Glutamatergic neuron (in vitro differentiated cells): ENCODE measurements at regions not wholly inside any gene's neighbourhood (a gene's known extent, or its start where the extent isn't known, plus 50 kb on each side); places are given as distances from the start of the nearest gene placed in this dataset.

ENCODE experiments used
- DNase-seq: peaks from one replicate; pipeline ENCODE4 v3.0.0; 2022
- H3K27ac Mint-ChIP-seq: one replicate; pipeline ENCODE4 v1.8.0; 2020; ENCODE audit warnings: mild to moderate bottlenecking, mixed read lengths, inconsistent platforms; ENCODE audit not compliant: unreplicated experiment
- H3K27me3 Mint-ChIP-seq: one replicate; pipeline ENCODE4 v1.8.0; 2020; ENCODE audit warnings: mild to moderate bottlenecking, moderate library complexity, mixed read lengths, inconsistent platforms; ENCODE audit not compliant: unreplicated experiment
- H3K36me3 Mint-ChIP-seq: one replicate; pipeline ENCODE4 v1.8.0; 2020; ENCODE audit warnings: mild to moderate bottlenecking, mixed read lengths, inconsistent platforms; ENCODE audit not compliant: unreplicated experiment
- H3K4me1 Mint-ChIP-seq: one replicate; pipeline ENCODE4 v1.8.0; 2020; ENCODE audit warnings: mild to moderate bottlenecking, low read depth, mixed read lengths, inconsistent platforms; ENCODE audit not compliant: unreplicated experiment
- H3K4me3 Mint-ChIP-seq: one replicate; pipeline ENCODE4 v1.8.0; 2020; ENCODE audit warnings: mild to moderate bottlenecking, mixed read lengths, inconsistent platforms; ENCODE audit not compliant: unreplicated experiment
- H3K9me3 Mint-ChIP-seq: one replicate; pipeline ENCODE4 v1.8.0; 2020; ENCODE audit warnings: mild to moderate bottlenecking, moderate library complexity, mixed read lengths, inconsistent platforms; ENCODE audit not compliant: unreplicated experiment
- CTCF ChIP-seq: fragments of 200-600 bp; sonication (generic); IDR thresholded peaks from one replicate; pipeline ENCODE4 v1.5.0; 2021; ENCODE audit not compliant: partially characterized antibody, unreplicated experiment

DNA sequence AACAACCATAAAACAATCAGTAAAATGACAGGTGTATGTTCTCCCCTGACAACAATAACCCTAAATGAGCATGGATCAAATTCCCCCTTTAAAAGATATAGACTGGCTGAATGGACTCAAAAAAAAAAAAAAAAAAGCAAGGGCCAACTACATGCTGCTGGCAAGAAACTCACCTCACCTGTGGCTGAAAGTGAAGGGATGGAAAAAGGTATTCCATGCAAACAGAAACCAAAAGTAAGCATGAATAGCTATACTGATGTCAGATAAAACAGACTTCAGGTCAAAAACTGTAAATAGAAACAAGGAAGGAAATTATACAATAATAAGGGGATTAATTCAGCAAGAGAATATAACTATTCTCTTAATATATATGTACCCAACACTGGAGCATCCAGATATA is 54.2 kb upstream of the SSBP2 start:
- Mint-ChIP-seq H3K27me3 (peaks cover 2% of the 10 kb centered on the region), H3K4me3 (no peak overlapping the region), H3K4me1 (peaks cover 3% of the 10 kb centered on the region), H3K27ac (no peak overlapping the region), H3K36me3 (peaks cover 25% of the 10 kb centered on the region), H3K9me3 (peaks cover 3% of the 10 kb centered on the region)
- TF ChIP-seq CTCF: no peak
- DNase-seq: no peak

GRCh38 chr5:81803812-81804211 is 52.9 kb upstream of the SSBP2 start:
- Mint-ChIP-seq H3K36me3 (peaks cover 25% of the 10 kb centered on the region), H3K9me3 (peaks cover 3% of the 10 kb centered on the region), H3K4me1 (peaks cover 4% of the 10 kb centered on the region), H3K4me3 (no peak overlapping the region), H3K27ac (no peak overlapping the region), H3K27me3 (peaks cover 2% of the 10 kb centered on the region)
- no peak for DNase-seq
- TF ChIP-seq CTCF: no peak

GRCh38 chr5:81802625-81803024 is 51.7 kb upstream of the SSBP2 start:
- Mint-ChIP-seq H3K4me1 (peaks cover 9% of the 10 kb centered on the region), H3K9me3 (peaks cover 7% of the 10 kb centered on the region), H3K36me3 (peaks cover 19% of the 10 kb centered on the region), H3K27me3 (peaks cover 2% of the 10 kb centered on the region), H3K4me3 (no peak overlapping the region), H3K27ac (no peak overlapping the region)
- no peak for DNase-seq
- TF ChIP-seq CTCF: no peak

DNA sequence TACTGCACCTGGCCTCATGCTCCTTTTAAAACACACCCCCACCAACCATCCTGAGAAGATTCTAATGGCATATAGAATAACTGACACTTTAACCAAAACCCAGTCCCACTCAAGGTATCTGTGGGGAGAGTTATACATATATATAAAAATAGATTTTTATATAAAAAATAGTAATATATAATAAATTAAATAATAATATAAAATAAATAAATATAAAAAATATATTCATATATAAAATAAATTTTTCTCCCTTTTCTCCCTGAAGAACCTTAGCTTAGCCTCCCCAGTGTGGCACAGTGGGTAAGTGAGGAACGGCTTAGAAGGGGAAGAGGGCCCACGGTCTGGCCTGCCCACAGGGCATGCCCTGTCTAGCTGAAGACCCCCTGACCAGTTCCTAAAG is 51.1 kb upstream of the SSBP2 start:
- peaks cover 2% of the 10 kb centered on the region for H3K27me3 Mint-ChIP-seq
- DNase-seq: no peak
- TF ChIP-seq CTCF: no peak
- H3K4me3 Mint-ChIP-seq: no peak overlapping the region
- peaks cover 7% of the 10 kb centered on the region for H3K9me3 Mint-ChIP-seq
- H3K4me1 Mint-ChIP-seq: peaks cover 9% of the 10 kb centered on the region
- no peak overlapping the region for H3K27ac Mint-ChIP-seq
- peaks cover 17% of the 10 kb centered on the region for H3K36me3 Mint-ChIP-seq

DNA sequence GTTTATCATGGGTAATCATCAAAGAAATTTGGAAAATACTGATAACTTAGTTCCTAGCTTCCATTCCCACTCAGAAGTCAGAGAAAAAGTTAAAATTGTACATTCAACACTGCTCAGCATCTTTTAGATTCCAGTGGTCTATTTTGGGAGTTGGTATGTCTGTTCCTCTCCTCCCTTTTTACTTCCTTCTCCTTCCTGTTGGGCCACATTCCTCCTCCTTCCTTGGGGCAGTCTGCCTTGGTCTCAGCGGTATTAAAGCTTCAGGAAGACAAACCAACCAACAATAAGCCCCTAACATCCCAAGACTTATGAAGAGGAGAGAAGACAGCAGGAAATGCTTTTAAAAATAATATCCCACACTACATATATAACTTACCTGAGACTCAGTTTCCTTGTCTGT is 49.9 kb upstream of the SSBP2 start:
- DNase-seq: no peak
- Mint-ChIP-seq H3K4me1 (peaks cover 9% of the 10 kb centered on the region), H3K36me3 (peaks cover 5% of the 10 kb centered on the region), H3K9me3 (peaks cover 4% of the 10 kb centered on the region), H3K27me3 (peaks cover 2% of the 10 kb centered on the region), H3K27ac (no peak overlapping the region), H3K4me3 (no peak overlapping the region)
- TF ChIP-seq CTCF: no peak
